NCI-H2171 treated with DMSO at 0.1 percent for 48 hours (cell line): ENCODE measurements at regions not wholly inside any gene's neighbourhood (a gene's known extent, or its start where the extent isn't known, plus 50 kb on each side); places are given as distances from the start of the nearest gene placed in this dataset.
"Not testable (repeated sequence)": the region's sequence is repeated elsewhere in the genome, so short reads cannot be mapped to it uniquely, and the experiment has no call there.

ENCODE experiments used
- DNase-seq: peaks from one replicate; lab custom pipeline; 2025; lab: John Stamatoyannopoulos, UW

DNA sequence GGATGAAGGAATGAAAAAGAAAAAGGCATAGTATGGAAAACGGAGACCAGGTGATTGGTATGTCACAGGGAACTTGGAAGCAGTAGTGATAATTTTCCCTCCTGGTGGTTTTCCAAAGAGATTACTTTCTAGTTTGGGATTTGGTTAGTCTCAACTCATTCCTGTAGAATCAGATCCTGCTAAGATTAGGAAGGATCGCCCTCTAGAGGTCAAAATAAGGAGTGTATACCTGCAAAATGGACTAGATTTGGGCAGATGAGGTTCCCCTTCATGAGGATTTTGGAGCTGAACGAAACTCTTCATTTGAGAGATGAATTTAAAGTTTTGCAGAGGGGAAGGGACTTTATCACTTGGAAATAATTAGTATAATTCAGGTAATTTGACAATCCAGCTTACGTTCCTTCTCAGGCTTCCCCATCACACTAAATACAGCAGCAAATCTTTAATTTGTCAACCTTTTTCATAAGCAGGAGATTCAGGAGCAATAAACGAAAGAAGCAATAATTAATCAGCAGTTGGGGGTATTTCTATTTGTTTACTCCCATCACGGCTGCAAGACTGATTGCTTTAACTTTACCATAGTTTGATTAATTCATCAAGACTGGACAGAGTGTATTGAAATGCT, 65.2 kb downstream of the CCDC195 start:
- peak; percentile 39 for DNase-seq

DNA sequence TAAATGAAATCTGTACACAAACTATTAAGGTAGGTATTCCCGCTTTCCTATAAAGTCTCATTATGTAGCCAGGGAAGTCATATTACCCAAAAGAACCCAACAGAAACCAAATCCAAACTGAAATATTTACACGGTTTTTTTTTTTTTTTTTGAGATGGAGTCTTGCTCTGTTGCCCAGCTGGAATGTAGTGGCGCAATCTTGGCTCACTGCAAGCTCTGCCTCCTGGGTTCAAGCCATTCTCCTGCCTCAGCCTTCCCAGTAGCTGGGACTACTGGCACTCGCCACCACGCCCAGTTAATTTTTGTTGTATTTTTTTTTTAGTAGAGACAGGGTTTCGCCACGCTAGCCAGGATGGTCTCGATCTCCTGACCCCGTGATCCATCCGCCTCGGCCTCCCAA, 62.5 kb upstream of the CUL3 start:
- DNase-seq, result not testable (repeated sequence)

DNA sequence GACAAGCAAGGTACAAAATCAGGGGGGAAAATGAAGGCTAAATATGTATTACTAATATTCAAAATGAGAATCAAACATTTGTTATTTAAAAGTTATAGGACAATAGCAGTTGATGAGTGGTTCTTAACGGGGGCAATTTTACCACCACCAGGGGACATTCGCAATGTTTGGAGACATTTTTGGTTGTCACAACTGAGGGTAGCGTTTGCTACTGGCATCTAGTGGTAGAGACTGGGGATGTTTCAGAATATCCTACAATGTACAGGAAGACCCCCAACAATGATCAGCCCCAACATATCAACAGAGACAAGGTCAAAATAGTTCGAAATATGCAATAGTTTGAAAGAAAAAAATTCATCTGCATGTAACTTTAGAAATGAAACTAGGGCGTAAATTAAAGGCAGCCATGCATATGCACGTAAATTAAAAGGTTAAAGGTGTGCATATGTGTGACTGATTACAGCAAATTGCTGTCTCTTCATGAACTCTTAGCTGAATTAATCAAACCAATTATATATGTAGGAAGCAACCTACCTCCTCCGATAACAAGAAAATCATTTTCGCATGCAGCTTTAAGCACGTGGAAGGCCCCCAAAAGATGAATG, 61.2 kb upstream of the CUL3 start:
- no peak for DNase-seq

DNA sequence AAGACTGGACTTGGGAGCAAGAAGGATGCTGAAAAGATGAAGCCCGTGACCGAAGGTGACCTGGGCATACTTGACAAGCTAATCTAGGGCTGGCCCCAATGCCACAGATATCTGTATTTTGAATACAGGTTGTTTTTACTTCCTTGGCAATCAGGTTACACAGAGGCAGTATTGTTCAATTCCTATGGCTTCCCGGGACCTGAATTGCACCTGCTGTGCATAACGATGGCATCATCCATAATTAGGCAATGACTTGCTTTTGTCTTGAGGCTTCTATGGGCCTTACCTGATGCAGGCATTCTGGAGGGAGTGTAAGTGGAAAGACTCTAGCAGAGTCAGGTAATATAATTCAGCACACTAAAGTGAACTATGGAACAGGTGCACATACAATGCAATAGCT, 60.6 kb upstream of the CUL3 start:
- DNase-seq, result no peak

DNA sequence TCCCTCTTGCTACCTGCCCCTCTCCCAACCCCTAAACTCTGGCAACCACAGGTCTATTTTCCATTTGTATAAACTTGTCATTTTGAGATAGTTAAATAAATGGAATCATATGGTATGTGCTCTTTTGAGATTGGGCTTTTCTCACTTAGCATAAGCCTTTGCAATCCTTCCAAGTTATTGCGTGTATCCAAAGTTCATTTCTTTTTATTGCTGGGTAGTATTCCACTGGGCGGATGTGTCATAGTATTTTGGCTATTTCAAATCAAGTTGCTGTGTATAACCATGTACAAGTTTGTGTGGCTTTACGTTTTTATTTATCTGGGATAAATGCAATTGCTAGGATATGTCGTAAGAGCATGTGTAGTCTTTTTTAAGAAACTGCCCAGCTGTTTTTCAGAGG, 55.5 kb upstream of the CUL3 start:
- no peak for DNase-seq

DNA sequence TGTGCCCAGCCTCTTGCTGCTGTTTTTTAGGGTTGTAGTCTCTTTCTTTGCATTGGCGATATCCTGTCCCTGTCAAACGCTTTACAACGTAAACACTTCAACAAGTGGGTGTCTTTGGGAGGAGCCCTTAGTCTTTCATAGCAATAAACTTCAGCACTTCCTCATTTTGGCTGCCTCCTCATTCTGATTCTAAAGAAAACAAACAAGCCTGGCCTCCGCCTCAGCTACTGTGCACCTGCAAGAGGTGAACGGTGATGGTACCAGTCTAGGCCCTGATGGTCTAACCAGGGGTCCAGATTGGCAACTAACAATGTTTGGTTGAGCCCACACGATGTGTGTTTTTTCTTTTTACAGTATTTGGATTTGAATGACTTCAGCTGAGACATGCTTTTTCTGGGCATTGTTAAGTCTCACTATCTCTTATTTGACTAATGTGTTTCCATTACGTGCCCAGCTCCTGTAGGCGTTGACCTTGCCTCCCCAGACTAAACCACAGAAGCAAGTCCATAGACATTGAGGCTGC, 53.2 kb upstream of the CUL3 start:
- DNase-seq, result no peak
